HG03025 (cell line): ENCODE measurements at regions not wholly inside any gene's neighbourhood (a gene's known extent, or its start where the extent isn't known, plus 50 kb on each side); places are given as distances from the start of the nearest gene placed in this dataset.
"Not testable (repeated sequence)": the region's sequence is repeated elsewhere in the genome, so short reads cannot be mapped to it uniquely, and the experiment has no call there.

ENCODE experiments used
- ATAC-seq: cut with Tn5 transposase; IDR thresholded peaks from one replicate; pipeline ENCODE4 v1.9.1; 2021; ENCODE audit warnings: mild to moderate bottlenecking, moderate library complexity; ENCODE audit not compliant: unreplicated experiment, low FRiP score

- ATAC-seq: no peak
Measured at GRCh38 chr12:84507956-84508850, 404.4 kb downstream of the SLC6A15 start.

DNA sequence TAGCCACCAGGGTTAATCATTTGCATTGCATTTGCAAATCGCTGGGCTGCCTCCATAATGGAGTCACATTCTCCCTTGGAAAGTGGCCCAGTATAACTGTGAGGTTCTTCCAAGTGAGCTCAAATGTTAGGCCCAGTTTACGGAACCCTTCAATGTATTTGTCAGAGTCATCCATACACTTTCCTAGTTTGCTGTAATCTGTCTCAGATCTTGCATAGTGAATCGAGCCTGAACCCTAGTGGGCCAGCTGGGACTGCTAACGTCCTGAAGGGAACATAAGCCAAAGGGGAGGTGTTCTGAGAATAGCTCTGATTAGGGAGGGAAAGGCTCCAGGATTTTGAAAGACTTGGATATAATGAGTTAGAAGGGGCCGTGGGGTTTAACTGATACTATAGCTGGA is 406.3 kb downstream of the SLC6A15 start:
- ATAC-seq: no peak

DNA sequence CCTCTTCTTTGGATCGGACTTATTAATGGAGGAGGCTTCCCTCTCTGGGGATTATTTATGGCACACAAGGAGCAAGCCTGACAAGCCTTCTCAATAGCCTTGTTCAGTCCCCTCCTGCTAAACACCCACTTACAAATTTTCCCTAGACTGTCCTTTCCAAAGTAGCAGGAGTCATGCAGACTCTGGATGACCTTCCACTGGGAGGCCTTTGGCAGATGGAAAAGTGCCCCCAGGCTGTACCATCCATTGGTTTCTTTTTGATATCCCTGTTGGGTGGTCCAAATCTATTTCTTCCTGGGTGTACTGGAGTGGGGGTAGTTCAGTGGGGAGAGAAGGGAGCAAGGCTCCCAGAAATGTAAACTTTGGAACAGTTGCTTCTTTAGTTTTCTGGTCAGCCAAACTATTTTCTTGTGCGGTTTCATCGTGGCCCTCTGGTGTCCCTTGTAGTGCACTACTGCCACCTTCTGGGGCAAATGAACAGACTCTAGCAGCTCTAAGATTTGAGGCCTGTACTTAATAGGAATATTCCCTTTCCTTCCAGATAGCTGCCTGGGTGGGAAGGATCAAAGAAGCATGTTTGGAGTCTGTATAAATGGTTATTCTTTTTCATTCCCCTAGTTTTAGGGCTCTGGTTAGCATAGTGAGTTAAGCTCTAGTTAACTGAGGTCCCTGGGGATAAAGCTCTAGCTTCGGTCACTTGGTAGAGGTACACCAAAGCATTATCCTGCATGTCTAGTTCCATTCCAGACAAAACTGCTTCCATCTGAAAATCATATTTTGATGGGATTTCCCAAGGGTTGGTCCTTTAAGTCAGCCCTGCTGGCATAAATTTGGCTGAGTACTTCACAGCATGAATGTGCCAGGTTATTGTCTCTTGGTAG is 409.5 kb downstream of the SLC6A15 start:
- peak; percentile 87 for ATAC-seq

GRCh38 chr12:84502180-84502860 is 410.3 kb downstream of the SLC6A15 start:
- ATAC-seq: no peak

DNA sequence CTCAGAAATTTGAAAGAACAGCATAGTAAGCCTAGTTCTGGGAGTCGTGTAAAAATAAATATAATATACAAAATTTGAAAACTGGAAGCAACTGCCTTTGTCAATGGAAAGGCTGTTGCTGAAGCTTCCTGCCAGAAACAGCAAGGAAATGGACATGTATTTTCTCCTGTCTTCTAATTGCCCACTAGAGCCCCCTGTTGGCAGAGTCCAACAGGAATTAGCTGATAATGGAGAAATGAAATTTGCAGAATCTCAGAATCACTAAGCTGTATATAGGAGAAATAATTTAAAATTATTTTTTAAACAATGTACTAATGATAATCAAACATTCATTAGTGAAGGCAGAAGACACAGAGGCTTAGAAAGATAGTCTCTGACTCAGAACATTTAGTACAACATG is 414.8 kb downstream of the SLC6A15 start:
- no peak for ATAC-seq

DNA sequence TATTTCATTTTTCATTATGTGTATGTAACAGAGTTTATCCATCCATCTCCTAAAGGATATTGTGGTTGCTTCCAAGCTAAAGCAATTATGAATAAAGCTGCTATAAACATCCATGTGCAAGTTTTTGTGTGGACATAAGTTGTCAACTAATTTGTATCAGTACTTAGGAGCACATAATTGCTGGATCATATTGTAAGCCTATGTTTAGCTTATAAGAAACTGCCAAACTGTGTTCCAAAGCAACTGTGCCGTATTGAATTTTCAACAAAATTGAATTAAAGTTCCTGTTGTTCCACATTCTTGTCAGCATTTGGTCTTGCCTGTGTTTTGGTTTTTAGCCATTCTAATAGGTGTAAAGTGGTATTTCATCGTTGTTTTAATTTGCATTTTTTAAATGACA is 416.9 kb downstream of the SLC6A15 start:
- ATAC-seq: no peak

DNA sequence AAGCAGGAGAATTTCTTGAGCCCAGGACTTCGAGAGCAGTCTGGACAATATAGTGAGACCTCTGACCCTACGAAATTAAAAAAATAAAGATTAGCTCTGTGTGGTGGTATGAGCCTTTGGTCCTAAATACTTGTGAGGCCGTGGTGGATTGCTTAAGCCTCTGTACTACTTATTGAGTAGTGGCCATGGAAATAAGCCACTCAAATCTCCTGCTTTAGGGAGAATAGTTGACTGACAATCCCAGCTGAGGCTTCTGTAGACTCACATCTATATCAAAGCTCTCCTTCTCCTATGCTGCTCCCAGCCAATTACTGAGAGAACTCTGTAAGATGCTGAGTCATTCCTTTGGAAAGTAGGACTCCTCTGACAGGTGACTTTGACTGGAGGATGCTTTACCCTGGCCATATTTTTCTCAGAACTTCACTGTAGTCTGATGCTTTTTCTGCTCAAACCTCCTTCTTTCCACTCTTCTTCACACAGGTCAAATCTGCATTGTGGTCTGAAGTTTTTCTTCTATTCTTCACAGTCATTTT is 420.2 kb downstream of the SLC6A15 start:
- no peak for ATAC-seq

- ATAC-seq: no peak
Measured at GRCh38 chr12:84484798-84485197, 427.8 kb downstream of the SLC6A15 start.

- no peak for ATAC-seq
Measured at GRCh38 chr12:84480803-84481202, 431.8 kb downstream of the SLC6A15 start.

- no peak for ATAC-seq
Measured at GRCh38 chr12:84470361-84470760, 442.2 kb downstream of the SLC6A15 start.

GRCh38 chr12:84464616-84465015 is 448.0 kb downstream of the SLC6A15 start:
- ATAC-seq: no peak

GRCh38 chr12:84463741-84464495 is 448.7 kb downstream of the SLC6A15 start:
- no peak for ATAC-seq

- no peak for ATAC-seq
Measured at GRCh38 chr12:84455598-84455997, 457.0 kb downstream of the SLC6A15 start.

- ATAC-seq: not testable (repeated sequence)
Measured at GRCh38 chr12:84446478-84446877, 466.1 kb downstream of the SLC6A15 start.

DNA sequence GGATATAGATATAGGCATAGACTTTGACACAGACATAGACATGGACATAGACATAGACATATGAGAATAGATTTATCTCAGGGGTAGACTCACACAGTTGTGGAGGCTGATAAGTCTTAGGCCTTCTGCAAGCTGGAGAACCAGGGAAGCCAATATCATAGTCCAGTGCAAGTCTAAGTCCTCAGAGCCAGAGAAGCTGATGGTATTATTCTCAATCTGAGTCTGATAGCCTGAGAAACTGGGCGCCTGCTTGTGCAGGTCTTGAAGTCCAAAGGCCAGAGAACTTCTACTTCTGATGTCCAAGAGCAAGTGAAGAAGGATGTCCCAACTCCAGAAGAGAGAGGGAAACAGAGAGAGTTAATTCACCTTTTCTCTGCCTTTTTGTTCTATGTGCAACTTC is 476.5 kb downstream of the SLC6A15 start:
- no peak for ATAC-seq

DNA sequence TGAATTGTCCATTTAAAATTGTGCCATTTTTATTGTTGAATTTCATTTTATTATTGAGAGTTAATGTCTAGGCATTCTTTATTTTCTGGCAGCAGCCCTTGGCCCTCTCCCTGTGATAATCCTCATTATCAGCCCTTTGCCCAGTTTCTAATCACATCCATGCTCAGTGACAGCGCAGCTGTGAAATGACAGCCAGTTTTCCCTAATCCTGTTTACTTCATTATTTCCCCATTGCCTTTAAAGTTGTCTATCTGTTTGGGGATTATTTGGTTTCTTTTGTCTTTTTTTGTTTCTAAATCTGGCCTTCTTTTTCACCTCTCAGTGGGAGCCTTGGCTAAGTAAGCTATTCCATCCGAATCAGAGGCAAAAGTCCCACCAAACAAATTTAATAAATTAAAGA is 476.9 kb downstream of the SLC6A15 start:
- no peak for ATAC-seq

GRCh38 chr12:84422340-84422739 is 490.3 kb downstream of the SLC6A15 start:
- no peak for ATAC-seq

GRCh38 chr12:84421103-84421502 is 491.5 kb downstream of the SLC6A15 start:
- no peak for ATAC-seq

DNA sequence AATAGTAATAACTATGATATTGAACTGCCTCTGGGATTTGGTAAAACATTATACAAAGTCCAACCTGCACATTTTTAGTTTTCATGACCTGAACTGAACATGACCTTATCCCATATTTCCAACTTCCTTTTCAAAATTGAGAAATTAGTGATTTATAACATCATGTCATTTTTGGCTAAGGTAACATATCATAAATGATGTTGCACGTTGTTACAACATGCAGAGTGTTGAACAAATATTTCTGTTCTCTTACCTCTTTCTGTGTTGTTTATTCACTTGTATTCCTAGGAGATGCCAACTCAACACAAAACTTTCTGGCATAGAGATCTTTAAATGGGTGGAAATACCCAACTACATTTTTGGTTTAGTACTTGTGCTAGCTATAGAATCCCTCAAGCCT is 496.0 kb downstream of the SLC6A15 start:
- no peak for ATAC-seq

GRCh38 chr12:84415946-84416345 is 496.7 kb downstream of the SLC6A15 start:
- ATAC-seq: no peak
